ENCODE measurements at regions not wholly inside any gene's neighbourhood (a gene's known extent, or its start where the extent isn't known, plus 50 kb on each side); places are given as distances from the start of the nearest gene placed in this dataset.
"Not testable (repeated sequence)": the region's sequence is repeated elsewhere in the genome, so short reads cannot be mapped to it uniquely, and the experiment has no call there.

DNA sequence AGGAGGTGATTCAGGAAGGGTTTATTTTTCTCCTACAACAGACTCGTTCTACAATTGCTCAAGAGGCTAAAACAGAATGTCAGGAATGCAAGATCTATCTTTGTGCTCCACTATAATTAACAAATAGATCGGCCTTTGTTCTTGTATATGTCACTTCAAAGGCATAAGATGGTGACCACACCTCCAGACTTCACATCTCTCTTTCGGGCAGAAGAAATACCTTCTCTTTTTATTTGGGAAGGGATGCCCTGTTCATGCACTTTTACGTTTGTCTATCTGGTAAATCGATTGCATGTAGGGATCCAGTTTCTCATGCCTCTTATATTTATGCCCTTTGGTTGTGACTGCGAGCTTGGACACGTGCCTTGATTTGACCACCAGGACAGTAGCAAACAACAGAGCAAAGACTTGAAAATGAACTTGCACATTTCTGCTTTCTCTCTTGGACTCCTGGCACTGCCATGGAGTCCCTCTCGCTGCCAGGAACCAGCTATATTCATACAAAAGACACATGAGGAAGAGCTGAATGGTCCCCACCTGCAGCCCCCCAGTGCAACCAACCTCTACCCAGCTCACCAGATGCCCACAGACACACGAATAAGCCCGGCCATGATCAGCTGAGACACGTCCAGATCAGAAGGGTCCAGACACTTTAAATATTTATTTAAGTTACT, 219.8 kb upstream of the STXBP5 start:
- Histone ChIP-seq H3K27ac (no peak overlapping the region), H3K36me3 (replicated peaks; ENCODE audit: insufficient read depth, low read depth) (no peaks in the 10 kb centered on the region), H3K27me3 (no peaks in the 10 kb centered on the region), H4K20me1 (ENCODE audit: insufficient read depth, poor library complexity, severe bottlenecking) (no peaks in the 10 kb centered on the region), H3K9me3 (ENCODE audit: low read depth) (no peaks in the 10 kb centered on the region), H3K9me2 (replicated peaks; ENCODE audit: insufficient read depth) (no peaks in the 10 kb centered on the region), H3K4me2 (no peak overlapping the region), H3K4me1 (ENCODE audit: insufficient read depth) (peaks cover 8% of the 10 kb centered on the region), H3K79me2 (no peaks in the 10 kb centered on the region), H3K4me3 (no peak overlapping the region), H2AFZ (no peak overlapping the region)
- TF ChIP-seq EZH2 (IDR thresholded peaks at IDR 0.05; ENCODE audit: borderline replicate concordance) (no peak), EZH2phosphoT487 (IDR thresholded peaks at IDR 0.05; ENCODE audit: low read depth, severe bottlenecking, unreplicated experiment) (no peak)
- TF ChIP-seq, protein P1, sequence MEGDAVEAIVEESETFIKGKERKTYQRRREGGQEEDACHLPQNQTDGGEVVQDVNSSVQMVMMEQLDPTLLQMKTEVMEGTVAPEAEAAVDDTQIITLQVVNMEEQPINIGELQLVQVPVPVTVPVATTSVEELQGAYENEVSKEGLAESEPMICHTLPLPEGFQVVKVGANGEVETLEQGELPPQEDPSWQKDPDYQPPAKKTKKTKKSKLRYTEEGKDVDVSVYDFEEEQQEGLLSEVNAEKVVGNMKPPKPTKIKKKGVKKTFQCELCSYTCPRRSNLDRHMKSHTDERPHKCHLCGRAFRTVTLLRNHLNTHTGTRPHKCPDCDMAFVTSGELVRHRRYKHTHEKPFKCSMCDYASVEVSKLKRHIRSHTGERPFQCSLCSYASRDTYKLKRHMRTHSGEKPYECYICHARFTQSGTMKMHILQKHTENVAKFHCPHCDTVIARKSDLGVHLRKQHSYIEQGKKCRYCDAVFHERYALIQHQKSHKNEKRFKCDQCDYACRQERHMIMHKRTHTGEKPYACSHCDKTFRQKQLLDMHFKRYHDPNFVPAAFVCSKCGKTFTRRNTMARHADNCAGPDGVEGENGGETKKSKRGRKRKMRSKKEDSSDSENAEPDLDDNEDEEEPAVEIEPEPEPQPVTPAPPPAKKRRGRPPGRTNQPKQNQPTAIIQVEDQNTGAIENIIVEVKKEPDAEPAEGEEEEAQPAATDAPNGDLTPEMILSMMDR (IDR thresholded peaks at IDR 0.05; ENCODE audit: poor library complexity), result no peak
- DNase-seq (ENCODE audit: low spot score), result no peak
- 59% methylated on average over 11 of the region's 11 CpGs for WGBS (ENCODE audit: low lambda C conversion rate, missing lambda C conversion rate)

DNA sequence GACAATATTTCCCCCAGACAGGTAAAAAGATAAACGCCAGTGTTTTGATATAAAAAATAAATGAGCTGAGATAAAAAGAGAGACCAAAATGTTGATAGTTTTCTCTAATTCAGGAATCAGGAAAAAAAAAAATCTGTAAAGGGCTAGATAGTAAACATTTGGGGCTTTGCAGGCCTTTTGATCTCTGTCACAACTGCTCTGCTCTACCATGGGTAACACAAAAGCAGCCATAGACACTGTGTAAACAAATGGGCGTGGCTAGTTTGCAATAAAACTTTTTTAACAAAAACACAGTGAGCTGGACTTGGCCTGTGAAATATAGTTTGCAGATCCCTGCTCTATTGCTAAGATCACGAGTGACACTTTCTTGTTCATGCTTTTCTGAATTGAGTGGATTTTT, 219.1 kb upstream of the STXBP5 start:
- WGBS (ENCODE audit: low lambda C conversion rate, missing lambda C conversion rate), result 29% methylated on average over 3 of the region's 3 CpGs
- H2AFZ ChIP-seq, result no peak overlapping the region
- no peaks in the 10 kb centered on the region for H3K36me3 ChIP-seq (replicated peaks; ENCODE audit: insufficient read depth, low read depth)
- H3K27me3 ChIP-seq, result no peaks in the 10 kb centered on the region
- H3K27ac ChIP-seq, result no peak overlapping the region
- H3K4me3 ChIP-seq, result no peak overlapping the region
- H3K4me2 ChIP-seq, result no peak overlapping the region
- DNase-seq (ENCODE audit: low spot score), result peak; percentile 68
- TF ChIP-seq EZH2 (IDR thresholded peaks at IDR 0.05; ENCODE audit: borderline replicate concordance), result no peak
- TF ChIP-seq EZH2phosphoT487 (IDR thresholded peaks at IDR 0.05; ENCODE audit: low read depth, severe bottlenecking, unreplicated experiment), result no peak
- TF ChIP-seq, protein P1 (IDR thresholded peaks at IDR 0.05; ENCODE audit: poor library complexity), result no peak
- no peaks in the 10 kb centered on the region for H3K9me3 ChIP-seq (ENCODE audit: low read depth)
- no peaks in the 10 kb centered on the region for H4K20me1 ChIP-seq (ENCODE audit: insufficient read depth, poor library complexity, severe bottlenecking)
- H3K9me2 ChIP-seq (replicated peaks; ENCODE audit: insufficient read depth), result no peaks in the 10 kb centered on the region
- H3K79me2 ChIP-seq, result no peaks in the 10 kb centered on the region
- H3K4me1 ChIP-seq (ENCODE audit: insufficient read depth), result peaks cover 9% of the 10 kb centered on the region

DNA sequence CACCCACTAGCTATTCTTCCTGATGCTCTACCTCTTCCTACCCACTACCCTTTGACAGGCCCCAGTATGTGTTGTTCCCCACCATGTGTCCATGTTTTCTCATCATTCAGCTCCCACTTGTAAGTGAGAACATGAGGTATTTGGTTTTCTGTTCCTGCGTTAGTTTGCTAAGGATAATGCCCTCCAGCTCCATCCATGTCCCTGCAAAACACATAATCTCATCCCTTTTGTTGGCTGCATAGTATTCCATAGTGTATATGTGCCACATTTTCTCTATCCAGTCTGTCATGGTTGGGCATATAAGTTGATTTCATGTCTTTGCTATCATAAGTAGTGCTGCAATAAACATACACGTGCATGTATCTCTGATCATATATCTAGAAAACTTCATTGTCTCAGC, 218.3 kb upstream of the STXBP5 start:
- Histone ChIP-seq H3K9me2 (replicated peaks; ENCODE audit: insufficient read depth) (no peaks in the 10 kb centered on the region), H3K27me3 (no peaks in the 10 kb centered on the region), H3K9me3 (ENCODE audit: low read depth) (no peaks in the 10 kb centered on the region), H3K79me2 (no peaks in the 10 kb centered on the region), H3K4me1 (ENCODE audit: insufficient read depth) (peaks cover 16% of the 10 kb centered on the region), H4K20me1 (ENCODE audit: insufficient read depth, poor library complexity, severe bottlenecking) (no peaks in the 10 kb centered on the region), H3K27ac (no peak overlapping the region), H3K4me2 (no peak overlapping the region), H2AFZ (no peak overlapping the region), H3K36me3 (replicated peaks; ENCODE audit: insufficient read depth, low read depth) (no peaks in the 10 kb centered on the region), H3K4me3 (no peak overlapping the region)
- no peak for TF ChIP-seq EZH2 (IDR thresholded peaks at IDR 0.05; ENCODE audit: borderline replicate concordance)
- no peak for TF ChIP-seq EZH2phosphoT487 (IDR thresholded peaks at IDR 0.05; ENCODE audit: low read depth, severe bottlenecking, unreplicated experiment)
- TF ChIP-seq, protein P1 (IDR thresholded peaks at IDR 0.05; ENCODE audit: poor library complexity), result no peak
- DNase-seq (ENCODE audit: low spot score), result no peak
- 98% methylated on average over 2 of the region's 2 CpGs for WGBS (ENCODE audit: low lambda C conversion rate, missing lambda C conversion rate)

DNA sequence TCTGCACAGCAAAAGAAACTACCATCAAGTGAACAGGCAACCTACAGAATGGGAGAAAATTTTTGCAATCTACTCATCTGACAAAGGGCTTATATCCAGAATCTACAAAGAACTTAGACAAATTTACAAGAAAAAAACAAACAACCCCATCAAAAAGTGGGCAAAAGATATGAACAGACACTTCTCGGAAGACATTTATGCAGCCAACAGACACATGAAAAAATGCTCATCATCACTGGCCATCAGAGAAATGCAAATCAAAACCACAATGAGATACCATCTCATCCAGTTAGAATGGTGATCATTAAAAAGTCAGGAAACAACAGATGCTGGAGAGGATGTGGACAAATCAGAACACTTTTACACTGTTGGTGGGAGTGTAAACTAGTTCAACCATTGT, 216.3 kb upstream of the STXBP5 start:
- H4K20me1 ChIP-seq (ENCODE audit: insufficient read depth, poor library complexity, severe bottlenecking); H3K4me1 ChIP-seq (ENCODE audit: insufficient read depth); H3K27ac ChIP-seq; H2AFZ ChIP-seq; H3K9me2 ChIP-seq (replicated peaks; ENCODE audit: insufficient read depth); H3K36me3 ChIP-seq (replicated peaks; ENCODE audit: insufficient read depth, low read depth); H3K4me3 ChIP-seq; H3K9me3 ChIP-seq (ENCODE audit: low read depth); DNase-seq (ENCODE audit: low spot score); H3K4me2 ChIP-seq; H3K27me3 ChIP-seq; H3K79me2 ChIP-seq: not testable (repeated sequence)
- WGBS (ENCODE audit: low lambda C conversion rate, missing lambda C conversion rate), result 100% methylated on average over 1 of the region's 1 CpG

All from hepatocyte (in vitro differentiated cells).